ENCODE measurements at regions not wholly inside any gene's neighbourhood (a gene's known extent, or its start where the extent isn't known, plus 50 kb on each side); places are given as distances from the start of the nearest gene placed in this dataset.
A peak's percentile ranks its signal among the peaks of the same experiment; 100 is the strongest.

- Histone ChIP-seq H3K9me3 (no peaks in the 10 kb centered on the region), H3K4me3 (no peak overlapping the region), H3K27ac (peak overlapping the region; percentile 75), H3K36me3 (ENCODE audit: insufficient read depth in 1 of 2, low read depth in 1 of 2) (no peaks in the 10 kb centered on the region), H3K27me3 (ENCODE audit: insufficient read depth in 3 of 3, low read length in 2 of 3) (no peaks in the 10 kb centered on the region), H3K4me1 (peaks cover 31% of the 10 kb centered on the region)
- 54 to 67% (median 59%) methylated on average over 7 of the region's 7 CpGs for WGBS, 3 donors
- ATAC-seq = peak; percentile 42 to 57 (median 51)
- intact Hi-C loops (cut with DNase I) = loop anchor here in 1 of 2 donors (5.0 kb wide), 1 partner anchor 69 kb away; the partner anchor contains the start of gene ME3
- peak; percentile 26 to 52 for DNase-seq
- no peak for TF ChIP-seq CTCF (IDR thresholded peaks at IDR 0.05)
Measured at GRCh38 chr11:86740628-86741483, 59.5 kb upstream of the PRSS23 start.

DNA sequence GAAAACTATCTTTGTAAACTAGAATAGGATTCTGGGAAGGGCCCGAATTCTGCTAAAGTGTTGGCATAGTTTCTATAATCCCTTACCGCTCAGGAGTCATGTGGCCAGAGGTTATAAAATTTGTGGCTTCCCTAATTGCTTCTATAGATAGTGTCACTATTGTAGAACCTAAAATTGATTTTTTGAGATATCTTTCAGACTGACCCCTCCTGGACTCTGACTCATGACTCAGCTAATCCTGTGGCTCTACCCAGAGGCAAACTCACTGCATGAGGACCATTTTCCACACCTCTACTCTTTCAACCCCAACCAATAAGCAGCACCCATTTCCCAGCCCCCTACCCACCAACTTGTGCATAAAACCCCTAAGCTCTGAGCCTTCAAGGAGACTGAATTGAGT, 61.8 kb upstream of the PRSS23 start:
- H3K27me3 ChIP-seq (ENCODE audit: insufficient read depth in 3 of 3, low read length in 2 of 3) = no peaks in the 10 kb centered on the region
- H3K4me3 ChIP-seq = no peak overlapping the region
- H3K27ac ChIP-seq = no peak overlapping the region
- no peaks in the 10 kb centered on the region for H3K9me3 ChIP-seq
- TF ChIP-seq CTCF (IDR thresholded peaks at IDR 0.05) = no peak
- ATAC-seq = no peak
- H3K36me3 ChIP-seq (ENCODE audit: insufficient read depth in 1 of 2, low read depth in 1 of 2) = no peaks in the 10 kb centered on the region
- peaks cover 27% of the 10 kb centered on the region for H3K4me1 ChIP-seq
- intact Hi-C loops (cut with DNase I) = no loop called here
- 89 to 93% (median 91%) methylated on average over 2 of the region's 2 CpGs for WGBS, 3 donors
- DNase-seq = no peak

- TF ChIP-seq CTCF (IDR thresholded peaks at IDR 0.05) = no peak
- Histone ChIP-seq H3K4me1 (peaks cover 20% of the 10 kb centered on the region), H3K9me3 (no peaks in the 10 kb centered on the region), H3K27me3 (ENCODE audit: insufficient read depth in 3 of 3, low read length in 2 of 3) (no peaks in the 10 kb centered on the region), H3K36me3 (ENCODE audit: insufficient read depth in 1 of 2, low read depth in 1 of 2) (no peaks in the 10 kb centered on the region), H3K4me3 (no peak overlapping the region), H3K27ac (no peak overlapping the region)
- DNase-seq (no peak), ATAC-seq (no peak)
- intact Hi-C loops (cut with DNase I) = no loop called here
Measured at GRCh38 chr11:86737737-86738136, 62.6 kb upstream of the PRSS23 start.

GRCh38 chr11:86737230-86737629, 63.1 kb upstream of the PRSS23 start:
- H3K4me1 ChIP-seq = peaks cover 16% of the 10 kb centered on the region
- no peaks in the 10 kb centered on the region for H3K36me3 ChIP-seq (ENCODE audit: insufficient read depth in 1 of 2, low read depth in 1 of 2)
- DNase-seq (no peak), ATAC-seq (no peak)
- H3K9me3 ChIP-seq = no peaks in the 10 kb centered on the region
- H3K27ac ChIP-seq = no peak overlapping the region
- H3K4me3 ChIP-seq = no peak overlapping the region
- TF ChIP-seq CTCF (IDR thresholded peaks at IDR 0.05) = no peak
- intact Hi-C loops (cut with DNase I) = no loop called here
- no peaks in the 10 kb centered on the region for H3K27me3 ChIP-seq (ENCODE audit: insufficient read depth in 3 of 3, low read length in 2 of 3)
